H1 (cell line): ENCODE measurements at regions not wholly inside any gene's neighbourhood (a gene's known extent, or its start where the extent isn't known, plus 50 kb on each side); places are given as distances from the start of the nearest gene placed in this dataset.

Experiments
- CTCF ChIA-PET: fragments of 300-600 bp; sonication (Branson Sonifier 250); formaldehyde crosslinking; loops from one replicate; lab custom pipeline; 2021; ENCODE audit not compliant: partially characterized antibody; lab: Charles Lee
- POLR2A ChIA-PET: fragments of 300-600 bp; sonication (Branson Sonifier 250); formaldehyde crosslinking; loops from one replicate; lab custom pipeline; 2021; ENCODE audit warnings: inconsistent platforms; ENCODE audit not compliant: partially characterized antibody; lab: Charles Lee
- DNase-seq, 2 experiments: peaks; one replicate each; pipeline versions ENCODE4 v3.0.0 to v3.0.0-alpha.2; 2010 to 2022; ENCODE audit warnings: low spot score in 2 of 2, low read depth in 1 of 2, mixed read lengths in 1 of 2
- FAIRE-seq: peaks from 2 replicates; lab custom pipeline; 2011; peaks lifted over from hg19 to GRCh38; lab: Jason Lieb, UNC
- H2AFZ ChIP-seq: 2 replicates; pipeline ENCODE4 v1.8.1; 2012; ENCODE audit warnings: low read length, inconsistent platforms
- H2AK5ac ChIP-seq: 2 replicates; pipeline ENCODE4 v1.6.1; 2013; ENCODE audit warnings: low read depth, low read length
- H2BK120ac ChIP-seq: replicated peaks from 2 replicates; pipeline ENCODE3; 2013; ENCODE audit warnings: low read depth, low read length, inconsistent platforms
- H2BK12ac ChIP-seq: 2 replicates; pipeline ENCODE4 v1.6.1; 2013; ENCODE audit warnings: low read depth, low read length
- H2BK15ac ChIP-seq: 2 replicates; pipeline ENCODE4 v1.6.1; 2013; ENCODE audit warnings: low read length
- H2BK20ac ChIP-seq: 2 replicates; pipeline ENCODE4 v1.6.1; 2013; ENCODE audit warnings: low read length
- H2BK5ac ChIP-seq: 2 replicates; pipeline ENCODE4 v1.6.1; 2013; ENCODE audit warnings: low read depth, low read length
- H3K14ac ChIP-seq: 2 replicates; pipeline ENCODE4 v1.6.1; 2013; ENCODE audit warnings: inconsistent platforms; ENCODE audit not compliant: insufficient read length
- H3K18ac ChIP-seq: 2 replicates; pipeline ENCODE4 v1.6.1; 2013; ENCODE audit warnings: low read length; ENCODE audit errors: extremely low read depth
- H3K23ac ChIP-seq: 2 replicates; pipeline ENCODE4 v1.6.1; 2013; ENCODE audit warnings: inconsistent platforms; ENCODE audit not compliant: insufficient read length
- H3K23me2 ChIP-seq: 2 replicates; pipeline ENCODE4 v1.6.1; 2013; ENCODE audit warnings: low read depth, low read length
- H3K27ac ChIP-seq: 2 replicates; pipeline ENCODE4 v1.6.1; 2011; ENCODE audit warnings: low read depth, low read length, inconsistent platforms
- H3K27me3 ChIP-seq, 4 experiments: replicated peaks in 1 of 4; 1 replicate in 1 of 4; 2 replicates in 3 of 4; pipeline versions ENCODE4 v1.6.1 to v1.8.1; 2011 to 2013; ENCODE audit warnings: low read length in 3 of 4, mild to moderate bottlenecking in 3 of 4, inconsistent platforms in 2 of 4, mixed read lengths in 2 of 4, moderate library complexity in 1 of 4; ENCODE audit not compliant: control insufficient read depth in 3 of 4, insufficient read depth in 3 of 4; ENCODE audit errors: extremely low read depth in 1 of 4
- H3K36me3 ChIP-seq, 4 experiments: 2 replicates each; pipeline versions ENCODE4 v1.6.1 to v1.8.1; 2011 to 2013; ENCODE audit warnings: mild to moderate bottlenecking in 4 of 4, low read length in 3 of 4, moderate library complexity in 2 of 4, control low read depth in 1 of 4, inconsistent platforms in 1 of 4; ENCODE audit not compliant: insufficient read depth in 4 of 4, control insufficient read depth in 2 of 4
- H3K4ac ChIP-seq: replicated peaks from 2 replicates; pipeline ENCODE3; 2013; ENCODE audit warnings: low read length, low read depth, mixed read lengths, inconsistent platforms; ENCODE audit not compliant: insufficient read length
- H3K4me1 ChIP-seq, 4 experiments: replicated peaks in 1 of 4; 1 replicate in 1 of 4; 2 replicates in 3 of 4; pipeline versions ENCODE4 v1.6.1 to v1.8.1; 2011 to 2013; ENCODE audit warnings: low read length in 3 of 4, inconsistent platforms in 2 of 4, mixed read lengths in 1 of 4; ENCODE audit not compliant: insufficient read depth in 4 of 4, control insufficient read depth in 3 of 4
- H3K4me2 ChIP-seq, 2 experiments: 2 replicates each; pipeline versions ENCODE4 v1.6.1 to v1.8.1; 2011 to 2013; ENCODE audit warnings: low read depth in 2 of 2, low read length in 2 of 2, control low read depth in 1 of 2, inconsistent platforms in 1 of 2, mild to moderate bottlenecking in 1 of 2; ENCODE audit not compliant: insufficient read depth in 1 of 2
- H3K4me3 ChIP-seq, 4 experiments: fragments of 200-600, 300-600 bp in 1 of 4; sonication (generic), shearing (Covaris generic), sonication (Bioruptor Twin) in 1 of 4; 2 replicates each; pipeline versions ENCODE4 v1.5.1 to v1.8.1; 2011 to 2016; ENCODE audit warnings: low read length in 4 of 4, low read depth in 3 of 4, control low read depth in 2 of 4, inconsistent platforms in 2 of 4, mild to moderate bottlenecking in 2 of 4, mixed read lengths in 1 of 4, moderate library complexity in 1 of 4; ENCODE audit not compliant: insufficient read depth in 2 of 4; ENCODE audit errors: extremely low read depth in 1 of 4
- H3K56ac ChIP-seq: replicated peaks from 2 replicates; pipeline ENCODE3; 2013; ENCODE audit warnings: low read depth, mild to moderate bottlenecking, mixed read lengths, low read length, inconsistent platforms; ENCODE audit not compliant: insufficient read length
- H3K79me1 ChIP-seq: 2 replicates; pipeline ENCODE4 v1.6.1; 2013; ENCODE audit warnings: low read depth, low read length, control low read depth
- H3K79me2 ChIP-seq, 2 experiments: 2 replicates each; pipeline versions ENCODE4 v1.6.1 to v1.8.1; 2012 to 2013; ENCODE audit warnings: low read length in 2 of 2, mild to moderate bottlenecking in 2 of 2, inconsistent platforms in 1 of 2; ENCODE audit not compliant: insufficient read depth in 2 of 2, control insufficient read depth in 1 of 2
- H3K9ac ChIP-seq, 4 experiments: replicated peaks in 1 of 4; 1 replicate in 1 of 4; 2 replicates in 3 of 4; pipeline versions ENCODE4 v1.6.1 to v1.8.1; 2011 to 2013; ENCODE audit warnings: low read depth in 3 of 4, low read length in 3 of 4, control low read depth in 2 of 4, mild to moderate bottlenecking in 2 of 4, moderate library complexity in 2 of 4, inconsistent platforms in 1 of 4; ENCODE audit errors: extremely low read depth in 1 of 4
- H3K9me3 ChIP-seq, 2 experiments: 2 replicates each; pipeline versions ENCODE4 v1.6.1 to v1.8.1; 2012 to 2013; ENCODE audit warnings: mild to moderate bottlenecking in 2 of 2, moderate library complexity in 2 of 2, control low read depth in 1 of 2, inconsistent platforms in 1 of 2, low read depth in 1 of 2, low read length in 1 of 2, mixed read lengths in 1 of 2; ENCODE audit not compliant: insufficient read depth in 2 of 2
- H4K20me1 ChIP-seq, 2 experiments: replicated peaks in 1 of 2; 2 replicates each; pipeline versions ENCODE3 to v1.8.1; 2011 to 2013; ENCODE audit warnings: inconsistent platforms in 2 of 2, low read length in 2 of 2, mild to moderate bottlenecking in 1 of 2; ENCODE audit not compliant: insufficient read depth in 2 of 2, control insufficient read depth in 1 of 2
- H4K5ac ChIP-seq: 2 replicates; pipeline ENCODE4 v1.6.1; 2013; ENCODE audit warnings: low read length, low read depth, mixed read lengths, inconsistent platforms; ENCODE audit not compliant: insufficient read length
- H4K8ac ChIP-seq: 2 replicates; pipeline ENCODE4 v1.8.0; 2013; ENCODE audit warnings: mild to moderate bottlenecking, moderate library complexity, low read length, inconsistent platforms; ENCODE audit not compliant: insufficient read depth; ENCODE audit errors: extremely low read depth
- H4K91ac ChIP-seq: replicated peaks from 2 replicates; pipeline ENCODE3; 2013; ENCODE audit warnings: low read length, mixed read lengths, inconsistent platforms; ENCODE audit not compliant: insufficient read length
- CBX5 ChIP-seq: fragments of 300-800, 300-1000 bp; sonication (generic); IDR thresholded peaks from 2 replicates; pipeline ENCODE4 v1.7.1; 2016; ENCODE audit warnings: antibody characterized with exemption, low read length, low read depth
- EGR1 ChIP-seq: IDR thresholded peaks from 2 replicates; pipeline ENCODE4 v1.6.1; 2011; ENCODE audit warnings: low read depth, low read length, borderline replicate concordance
- WGBS, 2 experiments: shearing (Covaris generic) in 1 of 2; methylation state at CpG; one replicate each; pipeline versions ENCODE4 v1.1.6 to v1.1.7; 2013 to 2015; ENCODE audit warnings: low lambda C conversion rate in 2 of 2, mixed read lengths in 2 of 2, inconsistent platforms in 1 of 2, low coverage in 1 of 2, missing lambda C conversion rate in 1 of 2; ENCODE audit not compliant: insufficient replicate concordance in 2 of 2, insufficient coverage in 1 of 2, insufficient read length in 1 of 2; ENCODE audit errors: extremely low coverage in 1 of 2, missing lambda C conversion rate in 1 of 2; 5-methylcytosine and 5-hydroxymethylcytosine counted together

- no peak for FAIRE-seq
- Histone ChIP-seq H3K23me2 (no peaks in the 10 kb centered on the region), H4K5ac (no peak overlapping the region), H2AK5ac (no peak overlapping the region), H2BK5ac (no peak overlapping the region), H3K27me3 (no peaks in the 10 kb centered on the region), H3K14ac (no peak overlapping the region), H3K4ac (no peak overlapping the region), H4K91ac (no peak overlapping the region), H2BK120ac (no peak overlapping the region), H3K27ac (no peak overlapping the region), H2BK12ac (no peak overlapping the region), H3K4me3 (no peak overlapping the region), H3K9ac (no peak overlapping the region)
- TF ChIP-seq CBX5 (no peak), EGR1 (no peak)
- TF ChIP-seq, all 59 proteins: peak for 0
- H4K20me1 ChIP-seq: no peaks in the 10 kb centered on the region
- H3K4me1 ChIP-seq: no peaks in the 10 kb centered on the region
- no peaks in the 10 kb centered on the region for H3K79me2 ChIP-seq
- H3K56ac ChIP-seq: no peak overlapping the region
- ChIA-PET CTCF (no interaction called here), POLR2A (interaction anchor here (0.6 kb wide), 1 partner anchor 1015 kb away, joined by 3 read pairs; no protein-coding TSS in a partner anchor)
- H3K79me1 ChIP-seq: no peaks in the 10 kb centered on the region
- no peak overlapping the region for H3K18ac ChIP-seq
- H2AFZ ChIP-seq: no peak overlapping the region
- no peaks in the 10 kb centered on the region for H3K36me3 ChIP-seq
- no peak overlapping the region for H4K8ac ChIP-seq
- H3K4me2 ChIP-seq: no peak overlapping the region
- no peak overlapping the region for H3K23ac ChIP-seq
- no peak for DNase-seq
- no peaks in the 10 kb centered on the region for H3K9me3 ChIP-seq
- no peak overlapping the region for H2BK20ac ChIP-seq
- WGBS, 2 experiments: 85% methylated on average over 3 of the region's 3 CpGs; no CpG with 5 or more reads in 1 of the 2 experiments
- H2BK15ac ChIP-seq: no peak overlapping the region
Observed at GRCh38 chr2:51490576-51491234, 458.8 kb upstream of the NRXN1 start.
